Activated CD4-positive, alpha-beta T cell treated with anti-CD3 and anti-CD28 coated beads for 36 hours (primary cell): ENCODE measurements at regions not wholly inside any gene's neighbourhood (a gene's known extent, or its start where the extent isn't known, plus 50 kb on each side); places are given as distances from the start of the nearest gene placed in this dataset.
"Not testable (repeated sequence)": the region's sequence is repeated elsewhere in the genome, so short reads cannot be mapped to it uniquely, and the experiment has no call there.

ENCODE experiments used
- ATAC-seq: fragments of 200-7000 bp; cut with Tn5 transposase; one replicate; pipeline ENCODE4 v1.10.0; 2021; ENCODE audit warnings: mild to moderate bottlenecking, moderate library complexity
- CTCF ChIA-PET: fragments of 350-600 bp; sonication (Branson Sonifier 250); formaldehyde crosslinking; loops from one replicate; lab custom pipeline; 2021; ENCODE audit warnings: antibody characterized with exemption; lab: Charles Lee
- POLR2A ChIA-PET: fragments of 350-600 bp; sonication (Branson Sonifier 250); formaldehyde crosslinking; loops from one replicate; lab custom pipeline; 2021; ENCODE audit warnings: antibody characterized with exemption, inconsistent platforms; lab: Charles Lee
- DNase-seq: peaks from one replicate; pipeline ENCODE4 v3.0.0-alpha.2; 2020
- H3K27ac Mint-ChIP-seq: one replicate; pipeline ENCODE4 v1.8.0; 2021; ENCODE audit warnings: mixed read lengths
- H3K27me3 Mint-ChIP-seq: one replicate; pipeline ENCODE4 v1.8.0; 2021; ENCODE audit warnings: mixed read lengths
- H3K36me3 Mint-ChIP-seq: one replicate; pipeline ENCODE4 v1.8.0; 2021; ENCODE audit warnings: low read depth, mixed read lengths
- H3K4me1 Mint-ChIP-seq: one replicate; pipeline ENCODE4 v1.8.0; 2021; ENCODE audit warnings: mixed read lengths
- H3K4me3 Mint-ChIP-seq: one replicate; pipeline ENCODE4 v1.8.0; 2021; ENCODE audit warnings: mild to moderate bottlenecking, moderate library complexity, mixed read lengths
- H3K9me3 Mint-ChIP-seq: one replicate; pipeline ENCODE4 v1.8.0; 2021; ENCODE audit warnings: low read depth, mixed read lengths
- intact Hi-C, 2 experiments: fragments of 100-400 bp; cut with DNase I in 1 of 2; cut with micrococcal nuclease in 1 of 2; formaldehyde crosslinking; loops; one replicate each; pipeline versions ENCODE4 v1.14.2 to v1.15.1; 2022 to 2024; cut with DNase I, micrococcal nuclease

- H3K27me3 Mint-ChIP-seq: peaks cover 5% of the 10 kb centered on the region
- H3K36me3 Mint-ChIP-seq: no peaks in the 10 kb centered on the region
- H3K4me3 Mint-ChIP-seq: no peak overlapping the region
- intact Hi-C loops: no loop called here
- POLR2A ChIA-PET: no interaction called here
- no peak overlapping the region for H3K27ac Mint-ChIP-seq
- DNase-seq (no peak), ATAC-seq (no peak)
- CTCF ChIA-PET: no interaction called here
- no peaks in the 10 kb centered on the region for H3K4me1 Mint-ChIP-seq
- H3K9me3 Mint-ChIP-seq: no peaks in the 10 kb centered on the region
Measured at GRCh38 chr9:134546246-134546731, 95.3 kb upstream of the COL5A1 start.

GRCh38 chr9:134546746-134547145, 94.9 kb upstream of the COL5A1 start:
- no peak for ATAC-seq
- Mint-ChIP-seq H3K36me3 (no peaks in the 10 kb centered on the region), H3K9me3 (no peaks in the 10 kb centered on the region), H3K27ac (no peak overlapping the region), H3K4me1 (no peaks in the 10 kb centered on the region), H3K27me3 (peaks cover 7% of the 10 kb centered on the region), H3K4me3 (no peak overlapping the region)
- intact Hi-C loops: no loop called here
- no peak for DNase-seq
- POLR2A ChIA-PET: no interaction called here
- CTCF ChIA-PET: no interaction called here

- Mint-ChIP-seq H3K27me3 (peaks cover 10% of the 10 kb centered on the region), H3K36me3 (no peaks in the 10 kb centered on the region), H3K27ac (no peak overlapping the region), H3K4me1 (no peaks in the 10 kb centered on the region), H3K4me3 (no peak overlapping the region), H3K9me3 (no peaks in the 10 kb centered on the region)
- ATAC-seq (no peak), DNase-seq (no peak)
- CTCF ChIA-PET: no interaction called here
- POLR2A ChIA-PET: no interaction called here
- intact Hi-C loops: no loop called here
Measured at GRCh38 chr9:134547161-134548100, 94.2 kb upstream of the COL5A1 start.

GRCh38 chr9:134548185-134548584, 93.4 kb upstream of the COL5A1 start:
- ChIA-PET CTCF (no interaction called here), POLR2A (no interaction called here)
- no peaks in the 10 kb centered on the region for H3K9me3 Mint-ChIP-seq
- H3K36me3 Mint-ChIP-seq: no peaks in the 10 kb centered on the region
- ATAC-seq (no peak), DNase-seq (no peak)
- H3K4me1 Mint-ChIP-seq: no peaks in the 10 kb centered on the region
- peaks cover 10% of the 10 kb centered on the region for H3K27me3 Mint-ChIP-seq
- no peak overlapping the region for H3K4me3 Mint-ChIP-seq
- intact Hi-C loops: no loop called here
- H3K27ac Mint-ChIP-seq: no peak overlapping the region

GRCh38 chr9:134548618-134549017, 93.0 kb upstream of the COL5A1 start:
- no peaks in the 10 kb centered on the region for H3K4me1 Mint-ChIP-seq
- no peaks in the 10 kb centered on the region for H3K36me3 Mint-ChIP-seq
- no peak overlapping the region for H3K4me3 Mint-ChIP-seq
- H3K27me3 Mint-ChIP-seq: peaks cover 10% of the 10 kb centered on the region
- H3K9me3 Mint-ChIP-seq: no peaks in the 10 kb centered on the region
- ATAC-seq (no peak), DNase-seq (no peak)
- CTCF ChIA-PET: no interaction called here
- intact Hi-C loops: no loop called here
- POLR2A ChIA-PET: no interaction called here
- no peak overlapping the region for H3K27ac Mint-ChIP-seq

- ChIA-PET CTCF (no interaction called here), POLR2A (no interaction called here)
- Mint-ChIP-seq H3K4me3 (no peak overlapping the region), H3K9me3 (no peaks in the 10 kb centered on the region), H3K4me1 (no peaks in the 10 kb centered on the region), H3K36me3 (no peaks in the 10 kb centered on the region), H3K27me3 (peaks cover 10% of the 10 kb centered on the region), H3K27ac (no peak overlapping the region)
- no peak for ATAC-seq
- intact Hi-C loops: no loop called here
- no peak for DNase-seq
Measured at GRCh38 chr9:134549336-134549735, 92.3 kb upstream of the COL5A1 start.

- H3K4me3 Mint-ChIP-seq, H3K27ac Mint-ChIP-seq, H3K9me3 Mint-ChIP-seq, POLR2A ChIA-PET, DNase-seq, ATAC-seq, H3K4me1 Mint-ChIP-seq, H3K36me3 Mint-ChIP-seq: not testable (repeated sequence)
- CTCF ChIA-PET: interaction anchor here (0.5 kb wide), 1 partner anchor 78 kb away, joined by 3 read pairs; no protein-coding TSS in a partner anchor
- intact Hi-C loops: loop anchor here in 1 of 2 experiments (5.0 kb wide), 1 partner anchor 103 kb away; no protein-coding TSS in a partner anchor
- peaks cover 10% of the 10 kb centered on the region for H3K27me3 Mint-ChIP-seq
Measured at GRCh38 chr9:134550081-134550480, 91.5 kb upstream of the COL5A1 start.

- POLR2A ChIA-PET: no interaction called here
- H3K27me3 Mint-ChIP-seq: peaks cover 10% of the 10 kb centered on the region
- no peaks in the 10 kb centered on the region for H3K4me1 Mint-ChIP-seq
- intact Hi-C loops: loop anchor here in 1 of 2 experiments (5.0 kb wide), 1 partner anchor 103 kb away; no protein-coding TSS in a partner anchor
- H3K9me3 Mint-ChIP-seq: no peaks in the 10 kb centered on the region
- H3K36me3 Mint-ChIP-seq: no peaks in the 10 kb centered on the region
- no peak for DNase-seq
- H3K27ac Mint-ChIP-seq: no peak overlapping the region
- no peak for ATAC-seq
- no peak overlapping the region for H3K4me3 Mint-ChIP-seq
- CTCF ChIA-PET: interaction anchor here (0.5 kb wide), 1 partner anchor 77 kb away, joined by 3 read pairs; no protein-coding TSS in a partner anchor
Measured at GRCh38 chr9:134550584-134550983, 91.0 kb upstream of the COL5A1 start.

GRCh38 chr9:134551176-134551575, 90.4 kb upstream of the COL5A1 start:
- ChIA-PET CTCF (no interaction called here), POLR2A (no interaction called here)
- no peaks in the 10 kb centered on the region for H3K9me3 Mint-ChIP-seq
- H3K4me1 Mint-ChIP-seq: no peaks in the 10 kb centered on the region
- H3K4me3 Mint-ChIP-seq: no peak overlapping the region
- no peaks in the 10 kb centered on the region for H3K36me3 Mint-ChIP-seq
- no peak for DNase-seq
- intact Hi-C loops: loop anchor here in 1 of 2 experiments (5.0 kb wide), 1 partner anchor 104 kb away; no protein-coding TSS in a partner anchor
- no peak for ATAC-seq
- H3K27ac Mint-ChIP-seq: no peak overlapping the region
- H3K27me3 Mint-ChIP-seq: peaks cover 10% of the 10 kb centered on the region

GRCh38 chr9:134551644-134552348, 89.8 kb upstream of the COL5A1 start:
- Mint-ChIP-seq H3K4me1 (no peaks in the 10 kb centered on the region), H3K9me3 (no peaks in the 10 kb centered on the region), H3K27ac (no peak overlapping the region), H3K27me3 (peaks cover 10% of the 10 kb centered on the region), H3K4me3 (no peak overlapping the region), H3K36me3 (no peaks in the 10 kb centered on the region)
- DNase-seq: no peak
- POLR2A ChIA-PET: no interaction called here
- CTCF ChIA-PET: no interaction called here
- intact Hi-C loops: loop anchor here in 1 of 2 experiments (5.0 kb wide), 1 partner anchor 104 kb away; no protein-coding TSS in a partner anchor
- no peak for ATAC-seq

GRCh38 chr9:134552349-134552990, 89.1 kb upstream of the COL5A1 start:
- no peaks in the 10 kb centered on the region for H3K4me1 Mint-ChIP-seq
- no peak overlapping the region for H3K27ac Mint-ChIP-seq
- ChIA-PET CTCF (no interaction called here), POLR2A (no interaction called here)
- peaks cover 10% of the 10 kb centered on the region for H3K27me3 Mint-ChIP-seq
- H3K9me3 Mint-ChIP-seq: no peaks in the 10 kb centered on the region
- no peaks in the 10 kb centered on the region for H3K36me3 Mint-ChIP-seq
- DNase-seq (no peak), ATAC-seq (no peak)
- no peak overlapping the region for H3K4me3 Mint-ChIP-seq
- intact Hi-C loops: loop anchor here in 1 of 2 experiments (5.0 kb wide), 1 partner anchor 105 kb away; no protein-coding TSS in a partner anchor
